HG03108 (cell line): ENCODE measurements at regions not wholly inside any gene's neighbourhood (a gene's known extent, or its start where the extent isn't known, plus 50 kb on each side); places are given as distances from the start of the nearest gene placed in this dataset.

Source experiments
- ATAC-seq: cut with Tn5 transposase; IDR thresholded peaks from one replicate; pipeline ENCODE4 v1.9.1; 2021; ENCODE audit warnings: moderate library complexity; ENCODE audit not compliant: unreplicated experiment

- no peak for ATAC-seq
Observed at GRCh38 chr4:13840502-13841190, 213.1 kb upstream of the BOD1L1 start.

DNA sequence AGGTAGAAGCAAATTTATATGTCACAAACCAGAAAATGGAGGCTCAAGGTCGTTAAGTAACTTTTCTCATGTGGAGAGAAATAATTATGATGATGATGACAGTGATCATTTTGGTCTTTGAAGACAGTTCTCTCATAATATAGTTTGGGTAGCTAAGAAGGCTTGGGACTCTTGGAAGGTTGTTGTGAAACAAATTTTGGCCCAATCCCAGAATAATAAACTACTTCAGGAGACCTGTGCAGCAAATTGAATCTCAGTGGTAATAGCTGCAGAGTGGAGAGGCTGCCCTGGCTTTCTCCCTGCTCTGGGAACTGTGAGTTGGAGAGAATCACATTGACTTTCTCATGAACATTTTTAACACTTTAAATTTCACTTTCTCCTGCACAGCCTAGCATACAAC is 217.2 kb upstream of the BOD1L1 start:
- ATAC-seq = no peak

- ATAC-seq = no peak
Observed at GRCh38 chr4:13849778-13850177, 222.3 kb upstream of the BOD1L1 start.

GRCh38 chr4:13851085-13851940 is 223.8 kb upstream of the BOD1L1 start:
- no peak for ATAC-seq

DNA sequence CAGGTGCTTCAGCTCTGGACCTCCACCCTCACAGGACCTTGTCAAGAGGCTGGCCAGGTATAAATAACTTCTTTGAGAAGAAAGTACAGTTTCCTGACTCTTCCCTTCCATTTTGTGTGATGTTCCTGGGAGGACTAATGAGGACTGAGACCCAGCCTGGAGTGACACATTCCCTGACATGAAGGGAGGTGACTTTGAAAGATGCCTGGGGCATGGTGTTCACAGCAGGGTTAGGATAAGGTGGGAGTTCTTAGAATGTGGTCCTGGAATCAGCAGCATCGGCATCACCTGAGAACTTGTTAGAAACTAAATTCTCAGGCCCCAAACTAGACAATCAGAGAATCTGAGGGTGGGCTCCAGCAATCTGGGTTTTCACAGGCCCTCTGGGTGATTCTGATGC is 224.9 kb upstream of the BOD1L1 start:
- ATAC-seq = no peak

GRCh38 chr4:13856387-13856786 is 228.9 kb upstream of the BOD1L1 start:
- ATAC-seq = no peak

DNA sequence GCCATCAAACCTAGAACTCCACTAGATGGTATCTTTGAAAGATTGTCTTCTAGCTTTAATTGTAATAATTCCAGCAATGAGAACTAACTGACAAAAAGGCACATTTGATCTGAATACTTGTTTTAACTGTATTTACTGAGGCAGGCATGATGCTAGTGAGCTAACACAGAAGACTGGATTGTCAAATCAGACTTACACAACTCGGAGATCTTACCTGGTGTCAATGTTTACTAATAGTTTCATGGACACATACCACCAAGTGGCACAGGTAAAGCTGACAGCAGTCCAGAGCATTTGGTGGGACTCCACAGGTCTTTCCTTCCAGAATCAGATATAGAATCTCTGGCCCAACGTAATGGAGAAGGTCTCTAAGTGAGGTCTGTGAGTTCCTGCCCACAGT is 229.9 kb upstream of the BOD1L1 start:
- no peak for ATAC-seq

- no peak for ATAC-seq
Observed at GRCh38 chr4:13857800-13858199, 230.3 kb upstream of the BOD1L1 start.

GRCh38 chr4:13859423-13859822 is 231.9 kb upstream of the BOD1L1 start:
- no peak for ATAC-seq

- ATAC-seq = no peak
Observed at GRCh38 chr4:13860126-13860525, 232.6 kb upstream of the BOD1L1 start.

GRCh38 chr4:13865871-13866669 is 238.5 kb upstream of the BOD1L1 start:
- ATAC-seq = no peak

DNA sequence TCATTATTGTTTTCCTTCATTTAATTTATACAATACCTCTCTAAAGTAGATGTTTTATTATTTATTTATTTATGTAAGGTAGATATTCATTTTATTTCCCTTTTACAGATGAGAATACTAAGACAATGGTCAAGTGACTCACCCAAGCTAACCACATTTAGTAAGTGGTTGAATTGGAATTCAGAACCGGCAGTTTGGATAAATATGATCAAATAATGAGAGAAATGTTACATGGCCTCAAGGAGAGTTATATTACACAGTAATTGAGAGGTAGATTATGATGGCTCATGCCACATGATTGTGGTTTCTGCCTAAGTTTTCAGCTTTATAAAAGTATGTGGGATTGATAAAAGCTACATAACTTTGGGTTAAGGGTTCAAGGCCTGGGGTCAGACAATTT is 239.4 kb upstream of the BOD1L1 start:
- ATAC-seq = no peak

DNA sequence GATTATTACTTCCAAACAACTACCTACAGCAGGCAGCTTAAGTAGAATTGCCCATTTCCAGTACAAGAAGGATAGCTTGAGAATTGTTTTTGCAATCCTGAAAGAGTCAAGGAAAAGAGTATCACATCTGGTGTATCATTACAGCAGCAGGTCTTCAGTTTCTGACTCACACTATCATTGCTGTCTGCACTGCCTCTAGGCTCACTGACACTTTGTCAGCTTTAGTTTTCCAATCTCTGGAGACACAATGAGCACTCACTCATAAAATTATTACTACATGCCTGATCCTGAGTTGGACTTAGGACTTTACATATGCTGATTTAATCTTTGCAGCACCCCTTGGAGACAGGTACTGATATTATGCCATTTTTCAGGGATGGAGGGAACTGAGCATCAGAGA is 244.6 kb upstream of the BOD1L1 start:
- ATAC-seq = no peak

GRCh38 chr4:13872955-13873354 is 245.4 kb upstream of the BOD1L1 start:
- ATAC-seq = no peak

GRCh38 chr4:13875181-13875580 is 247.7 kb upstream of the BOD1L1 start:
- no peak for ATAC-seq

GRCh38 chr4:13876131-13876530 is 248.6 kb upstream of the BOD1L1 start:
- ATAC-seq = no peak

GRCh38 chr4:13876940-13877339 is 249.4 kb upstream of the BOD1L1 start:
- ATAC-seq = no peak

GRCh38 chr4:13877626-13878025 is 250.1 kb upstream of the BOD1L1 start:
- no peak for ATAC-seq

GRCh38 chr4:13881892-13882291 is 254.4 kb upstream of the BOD1L1 start:
- ATAC-seq = no peak

DNA sequence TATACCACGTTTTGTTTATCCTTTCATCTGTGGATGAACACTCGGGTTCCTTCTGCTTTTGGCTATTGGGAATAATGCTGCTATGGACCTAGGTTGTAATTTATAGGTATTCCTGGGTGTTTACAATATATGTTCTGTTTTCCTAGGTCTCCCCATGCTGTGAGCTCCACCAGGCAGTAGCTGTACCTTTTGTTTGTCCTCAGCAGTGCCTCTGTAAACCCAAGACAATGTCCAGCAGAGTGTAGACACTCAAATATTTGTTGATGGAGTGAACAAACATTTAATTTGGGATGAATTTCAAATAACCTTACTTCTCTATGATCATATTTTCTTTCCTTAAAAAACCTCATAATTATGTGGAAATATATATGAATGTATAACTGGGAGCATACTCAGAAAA is 259.5 kb upstream of the BOD1L1 start:
- ATAC-seq = no peak

DNA sequence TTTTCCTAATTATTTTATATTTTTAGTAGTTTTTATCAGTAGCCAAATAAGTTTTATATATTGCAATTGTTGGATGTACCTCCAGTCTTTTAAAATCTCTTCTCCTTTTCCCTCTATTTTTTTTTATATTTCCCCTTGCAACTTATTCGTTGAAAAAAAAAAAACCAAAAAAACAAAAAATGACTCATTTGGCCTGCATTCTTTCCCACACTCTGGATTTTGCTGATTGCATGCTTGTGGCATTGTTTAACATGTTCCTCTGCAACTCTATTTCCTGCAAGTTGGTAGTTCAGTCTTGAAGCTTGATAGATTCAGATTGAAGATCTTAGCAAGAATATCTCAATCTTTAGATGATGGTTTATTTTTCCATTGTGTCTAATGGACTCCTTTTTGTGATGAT is 260.6 kb upstream of the BOD1L1 start:
- no peak for ATAC-seq

- ATAC-seq = no peak
Observed at GRCh38 chr4:13891544-13891939, 264.0 kb upstream of the BOD1L1 start.
